Panc1 (cell line): ENCODE measurements at regions not wholly inside any gene's neighbourhood (a gene's known extent, or its start where the extent isn't known, plus 50 kb on each side); places are given as distances from the start of the nearest gene placed in this dataset.

Source experiments
- ATAC-seq: fragments of 200-7000 bp; cut with Tn5 transposase; 2 replicates; pipeline ENCODE4 v1.9.1; 2020; ENCODE audit warnings: mild to moderate bottlenecking, moderate library complexity
- BruUV-seq: library from RNA; stranded (reverse); fragments of 400-500 nt; replicated peaks from 2 replicates; lab custom pipeline; 2021; lab: Mats Ljungman, UMichigan
- CTCF ChIA-PET: fragments of 300-600 bp; sonication (Branson Sonifier 250); formaldehyde crosslinking; loops from one replicate; lab custom pipeline; 2022; ENCODE audit warnings: antibody characterized with exemption; lab: Charles Lee
- POLR2A ChIA-PET: fragments of 300-600 bp; sonication (Branson Sonifier 250); formaldehyde crosslinking; loops from one replicate; lab custom pipeline; 2022; ENCODE audit warnings: antibody characterized with exemption; lab: Charles Lee
- DNase-seq: peaks from one replicate; pipeline ENCODE4 v3.0.0-alpha.2; 2010; ENCODE audit warnings: low read depth, low spot score
- H3K27ac ChIP-seq: 2 replicates; pipeline ENCODE4 v1.5.1; 2011; ENCODE audit warnings: mild to moderate bottlenecking, low read length, inconsistent platforms
- H3K27me3 ChIP-seq: fragments of 200-500 bp; sonication (Bioruptor generic); 2 replicates; pipeline ENCODE4 v1.6.0; 2014; ENCODE audit warnings: low read length, inconsistent platforms; ENCODE audit not compliant: control insufficient read depth, insufficient read depth
- H3K36me3 ChIP-seq: fragments of 200-500 bp; sonication (Bioruptor generic); 2 replicates; pipeline ENCODE4 v1.5.1; 2014; ENCODE audit warnings: inconsistent platforms, mild to moderate bottlenecking, low read length, moderate library complexity; ENCODE audit not compliant: control insufficient read depth, insufficient read depth
- H3K4me1 ChIP-seq: 2 replicates; pipeline ENCODE4 v1.5.1; 2011; ENCODE audit warnings: inconsistent platforms, mild to moderate bottlenecking, low read length, moderate library complexity; ENCODE audit not compliant: control insufficient read depth, insufficient read depth
- H3K4me3 ChIP-seq, 2 experiments: 2 replicates each; pipeline ENCODE4 v1.5.1; 2011 to 2012; ENCODE audit warnings: low read depth in 2 of 2, low read length in 2 of 2, mild to moderate bottlenecking in 2 of 2, inconsistent platforms in 1 of 2, moderate library complexity in 1 of 2
- H3K9me3 ChIP-seq: fragments of 200-500 bp; sonication (Bioruptor generic); 2 replicates; pipeline ENCODE4 v1.5.1; 2014; ENCODE audit warnings: low read depth, mild to moderate bottlenecking, inconsistent platforms, low read length, moderate library complexity; ENCODE audit not compliant: control insufficient read depth, insufficient read depth
- CTCF ChIP-seq: fragments of 450-650 bp; IDR thresholded peaks from 2 replicates; pipeline ENCODE4 v1.5.1; 2017; ENCODE audit warnings: mild to moderate bottlenecking
- POLR2AphosphoS5 ChIP-seq: IDR thresholded peaks from 2 replicates; pipeline ENCODE4 v1.6.1; 2012; ENCODE audit warnings: mild to moderate bottlenecking, low read depth, low read length, moderate library complexity
- REST ChIP-seq, 2 experiments: IDR thresholded peaks; 2 replicates each; pipeline ENCODE4 v1.6.1; 2011 to 2012; ENCODE audit warnings: low read depth in 2 of 2, control low read depth in 1 of 2, low read length in 1 of 2, mild to moderate bottlenecking in 1 of 2, moderate library complexity in 1 of 2; ENCODE audit not compliant: insufficient read depth in 1 of 2
- SIN3A ChIP-seq: IDR thresholded peaks from 2 replicates; pipeline ENCODE4 v1.6.1; 2012; ENCODE audit warnings: low read depth, mild to moderate bottlenecking, low read length, moderate library complexity, borderline replicate concordance; ENCODE audit not compliant: insufficient read depth
- TCF7L2 ChIP-seq: IDR thresholded peaks from 2 replicates; pipeline ENCODE4 v1.6.1; 2011; ENCODE audit warnings: mild to moderate bottlenecking, low read depth, low read length, inconsistent platforms
- in situ Hi-C: cut with HindIII; loops from 2 replicates; pipeline ENCODE4 v1.10.0; 2016; ENCODE audit warnings: low sequenced_read_pairs, low pct_unique_long_range_greater_than_20kb
- intact Hi-C: fragments of 100-400 bp; cut with micrococcal nuclease; formaldehyde crosslinking; loops from one replicate; pipeline ENCODE4 v1.10.0; 2022; ENCODE audit not compliant: unreplicated experiment

GRCh38 chr14:56720703-56721460 lies 89.4 kb downstream of the OTX2 start:
- in situ Hi-C loops (no loop called here), intact Hi-C loops (no loop called here)
- no peaks in the 10 kb centered on the region for H3K9me3 ChIP-seq
- no peaks in the 10 kb centered on the region for H3K4me1 ChIP-seq
- ChIA-PET CTCF (no interaction called here), POLR2A (no interaction called here)
- no peak overlapping the region for H3K27ac ChIP-seq
- H3K36me3 ChIP-seq: no peaks in the 10 kb centered on the region
- no peak overlapping the region for H3K4me3 ChIP-seq
- no TSS peak for BruUV-seq
- ATAC-seq (no peak), DNase-seq (no peak)
- no peak for TF ChIP-seq POLR2AphosphoS5
- no peak for TF ChIP-seq CTCF
- TF ChIP-seq REST (IDR thresholded peaks at IDR 0.05; ENCODE audit: insufficient read depth in 1 of 2, low read depth in 2 of 2, low read length in 1 of 2): no peak
- no peak for TF ChIP-seq SIN3A
- TF ChIP-seq TCF7L2: no peak
- H3K27me3 ChIP-seq: no peaks in the 10 kb centered on the region

- no TSS peak for BruUV-seq
- no peaks in the 10 kb centered on the region for H3K9me3 ChIP-seq
- intact Hi-C loops (no loop called here), in situ Hi-C loops (no loop called here)
- DNase-seq (no peak), ATAC-seq (no peak)
- no peaks in the 10 kb centered on the region for H3K36me3 ChIP-seq
- ChIA-PET POLR2A (no interaction called here), CTCF (no interaction called here)
- H3K4me3 ChIP-seq: no peak overlapping the region
- no peaks in the 10 kb centered on the region for H3K27me3 ChIP-seq
- no peaks in the 10 kb centered on the region for H3K4me1 ChIP-seq
- no peak overlapping the region for H3K27ac ChIP-seq
- TF ChIP-seq SIN3A: no peak
- no peak for TF ChIP-seq POLR2AphosphoS5
- no peak for TF ChIP-seq REST (IDR thresholded peaks at IDR 0.05; ENCODE audit: insufficient read depth in 1 of 2, low read depth in 2 of 2, low read length in 1 of 2)
- TF ChIP-seq TCF7L2: no peak
- TF ChIP-seq CTCF: no peak
Observed at GRCh38 chr14:56718312-56718711, 92.0 kb downstream of the OTX2 start.
